ENCODE measurements at regions not wholly inside any gene's neighbourhood (a gene's known extent, or its start where the extent isn't known, plus 50 kb on each side); places are given as distances from the start of the nearest gene placed in this dataset.
"Not testable (repeated sequence)": the region's sequence is repeated elsewhere in the genome, so short reads cannot be mapped to it uniquely, and the experiment has no call there.

DNA sequence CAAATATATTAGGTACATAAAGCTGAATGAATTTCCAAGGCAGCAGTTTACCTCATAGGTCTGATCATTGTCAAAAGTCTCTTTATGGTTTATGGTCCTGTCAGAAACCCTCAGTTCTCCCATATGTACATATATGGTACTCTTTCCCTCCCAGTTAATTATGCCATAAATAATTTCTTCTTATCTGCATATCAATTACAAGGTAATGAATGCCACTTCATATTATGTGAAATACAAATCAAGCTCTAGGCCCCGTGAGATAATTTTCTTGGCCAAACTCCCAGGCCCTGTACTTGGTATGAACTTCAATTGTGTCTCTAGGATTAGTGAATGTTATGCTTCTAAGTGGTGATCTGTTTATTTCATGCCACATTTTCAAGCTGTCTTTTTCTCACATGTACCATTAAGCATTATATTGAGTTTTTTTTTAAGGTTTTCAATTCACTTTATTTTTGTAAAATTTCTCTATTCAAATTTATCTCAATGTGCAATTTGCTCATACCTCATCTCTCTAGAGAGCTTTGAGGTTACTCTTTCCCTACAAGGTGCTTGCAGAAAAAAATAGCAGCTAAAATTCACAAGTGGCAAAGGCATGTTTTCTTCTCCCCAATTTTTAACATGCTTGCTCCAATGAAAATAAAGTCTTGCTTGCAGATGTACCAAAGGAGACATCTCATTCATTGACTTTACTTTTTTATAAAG, 430.6 kb upstream of the VRK2 start:
- DNase-seq: no peak
- intact Hi-C loops (cut with DNase I): no loop called here

GRCh38 chr2:57617318-57617717, 429.3 kb upstream of the VRK2 start:
- intact Hi-C loops (cut with DNase I): no loop called here
- no peak for DNase-seq

DNA sequence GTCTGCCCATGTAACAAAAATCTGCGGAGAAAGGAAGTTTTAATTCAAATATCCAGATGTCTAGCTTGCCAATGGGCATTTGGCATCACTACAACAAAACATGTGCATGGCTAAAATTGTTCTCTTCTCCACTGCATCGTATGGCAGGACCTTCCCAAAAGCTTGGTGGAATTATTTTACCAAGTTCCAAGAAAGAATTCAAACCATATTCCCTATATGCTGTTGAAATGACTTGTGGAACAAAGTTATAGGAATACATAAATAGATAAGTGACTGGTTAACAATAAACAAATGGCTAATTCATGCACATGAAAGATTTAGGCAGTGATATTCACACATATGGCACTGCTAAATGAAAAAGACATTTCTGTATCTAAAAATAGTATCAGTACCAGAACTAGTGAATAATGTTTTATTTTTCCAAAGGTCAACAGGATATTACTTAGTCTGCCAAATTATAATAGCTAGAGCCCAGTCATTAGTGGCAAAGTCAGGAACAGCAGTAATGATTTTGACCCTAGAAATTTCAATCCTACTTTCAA, 425.4 kb upstream of the VRK2 start:
- intact Hi-C loops (cut with DNase I): no loop called here
- DNase-seq: no peak

DNA sequence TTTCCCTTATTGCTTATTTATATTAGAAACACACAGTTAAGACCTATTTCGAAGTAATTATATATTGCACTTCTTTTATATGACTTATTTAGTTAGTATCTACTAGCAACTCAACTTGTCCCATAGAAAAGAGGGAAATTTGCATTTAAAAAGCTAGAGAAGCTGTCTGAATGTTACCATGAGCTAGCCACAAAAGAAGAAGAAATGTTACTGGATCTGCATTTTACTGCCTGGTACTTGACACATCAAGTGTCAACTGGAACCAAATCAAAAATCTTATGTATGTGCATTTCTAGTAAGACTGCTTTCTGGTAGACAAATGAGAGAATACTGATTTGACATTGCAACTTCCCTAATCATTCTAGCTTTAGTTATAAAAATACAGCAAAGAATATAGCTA, 424.6 kb upstream of the VRK2 start:
- intact Hi-C loops (cut with DNase I): no loop called here
- DNase-seq: no peak

- DNase-seq: no peak
- intact Hi-C loops (cut with DNase I): no loop called here
These were observed 390.4 kb upstream of the VRK2 start for GRCh38 chr2:57656198-57656597.

- intact Hi-C loops (cut with DNase I): no loop called here
These were observed 377.0 kb upstream of the VRK2 start for GRCh38 chr2:57669570-57669969.

GRCh38 chr2:57674025-57674424, 372.6 kb upstream of the VRK2 start:
- intact Hi-C loops (cut with DNase I): no loop called here
- no peak for DNase-seq

More at GRCh38 chr2:57669570-57669969, 377.0 kb upstream of the VRK2 start:
- no peak for DNase-seq

DNA sequence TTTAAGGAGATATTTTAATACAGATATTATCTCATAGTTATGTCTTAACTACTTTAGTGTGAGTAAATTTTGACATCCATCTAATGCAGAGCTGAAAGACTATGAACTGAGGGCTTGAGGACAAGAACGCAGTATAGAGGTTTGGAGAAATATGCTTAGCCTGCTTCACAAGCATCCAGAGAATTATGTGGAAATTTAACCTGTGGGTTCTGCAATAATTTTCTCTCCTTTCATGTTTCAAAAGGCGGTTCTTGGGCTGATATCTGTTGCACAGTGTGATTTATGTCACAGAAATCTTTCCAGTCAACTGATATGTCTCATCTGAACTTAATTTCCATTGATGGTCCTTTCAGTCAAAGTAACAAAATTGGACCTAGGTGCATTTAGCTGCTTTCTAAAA, 371.9 kb upstream of the VRK2 start:
- DNase-seq: no peak
- intact Hi-C loops (cut with DNase I): no loop called here

- intact Hi-C loops (cut with DNase I): no loop called here
- DNase-seq: no peak
These were observed 369.3 kb upstream of the VRK2 start for GRCh38 chr2:57677296-57677695.

DNA sequence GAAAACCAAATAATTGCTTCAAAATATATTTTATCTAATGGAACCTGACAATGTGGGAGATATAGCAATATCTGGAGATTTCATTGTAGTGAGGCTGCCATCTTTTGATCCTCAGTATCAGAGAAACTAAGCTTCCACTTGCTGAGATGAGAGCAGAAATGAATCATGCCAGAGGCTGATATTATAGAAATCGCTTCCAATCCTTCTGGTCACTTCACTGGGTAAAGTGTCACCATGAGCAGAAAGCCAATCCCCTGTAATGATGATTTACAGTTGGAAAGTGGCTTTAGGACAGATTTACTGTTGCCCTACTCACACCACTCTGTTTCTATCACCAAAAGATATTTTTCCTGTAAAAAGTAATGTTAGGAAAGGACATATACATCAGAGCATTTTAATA, 365.0 kb upstream of the VRK2 start:
- no peak for DNase-seq
- intact Hi-C loops (cut with DNase I): no loop called here

DNA sequence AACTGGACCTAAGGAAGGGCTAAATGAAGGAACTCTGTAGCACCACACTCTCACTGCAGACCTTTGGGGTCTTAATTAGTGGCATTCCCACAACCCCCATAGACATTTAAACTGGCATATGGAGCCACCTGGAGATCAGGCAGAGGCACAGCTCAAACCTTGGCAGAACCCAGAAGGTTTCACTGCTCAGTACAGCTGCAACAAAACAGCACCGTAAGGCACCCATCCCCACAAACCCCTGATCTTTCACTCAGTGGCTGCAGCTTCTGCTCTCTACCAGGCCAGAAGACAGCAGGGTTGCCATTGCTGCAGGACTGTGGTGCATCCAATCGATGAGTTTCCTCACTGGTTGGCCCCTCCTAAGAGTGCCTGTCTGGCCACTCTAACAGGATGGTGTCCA, 361.6 kb upstream of the VRK2 start:
- intact Hi-C loops (cut with DNase I): no loop called here
- peak in 1 of 10 donors; percentile 53 for DNase-seq

DNA sequence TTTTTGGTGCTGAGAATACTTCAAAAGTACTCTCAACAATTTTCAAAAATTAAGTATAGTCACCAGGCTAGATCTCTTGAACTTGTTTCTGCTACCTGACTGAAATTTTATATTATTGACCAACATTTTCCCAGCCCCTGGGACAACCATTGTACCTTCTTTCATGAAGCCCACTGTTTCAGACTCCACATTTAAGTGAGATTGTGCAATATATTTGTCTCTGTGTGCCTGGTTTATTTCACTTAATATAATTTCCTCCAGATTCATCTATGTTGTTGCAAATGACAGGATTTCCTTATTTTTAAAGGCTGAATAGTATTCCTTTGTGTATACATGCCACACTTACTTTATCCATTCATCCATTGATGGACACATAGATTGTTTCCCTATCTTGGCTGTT, 354.2 kb upstream of the VRK2 start:
- intact Hi-C loops (cut with DNase I): no loop called here
- DNase-seq: no peak

- DNase-seq: no peak
- intact Hi-C loops (cut with DNase I): no loop called here
These were observed 353.4 kb upstream of the VRK2 start for GRCh38 chr2:57693177-57693576.

DNA sequence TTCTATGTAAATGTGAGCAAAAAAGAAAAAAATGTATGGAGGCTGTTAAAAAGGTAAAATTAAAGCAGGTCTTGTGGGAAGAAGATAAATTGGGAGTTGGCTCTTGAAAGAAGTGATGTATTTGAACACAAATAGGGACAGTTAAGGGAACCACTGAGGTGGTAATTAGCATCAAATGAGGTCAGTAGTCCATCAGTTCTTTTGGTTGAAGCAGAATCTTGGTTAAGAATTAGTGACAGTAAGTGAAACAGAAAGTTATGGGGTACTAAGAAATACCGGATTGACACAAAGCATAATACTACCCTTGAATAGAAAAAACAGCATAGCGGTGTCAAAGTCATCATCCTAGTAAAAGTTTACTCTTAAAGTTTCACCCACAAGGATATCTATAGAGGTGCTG, 352.6 kb upstream of the VRK2 start:
- intact Hi-C loops (cut with DNase I): no loop called here
- DNase-seq: no peak

DNA sequence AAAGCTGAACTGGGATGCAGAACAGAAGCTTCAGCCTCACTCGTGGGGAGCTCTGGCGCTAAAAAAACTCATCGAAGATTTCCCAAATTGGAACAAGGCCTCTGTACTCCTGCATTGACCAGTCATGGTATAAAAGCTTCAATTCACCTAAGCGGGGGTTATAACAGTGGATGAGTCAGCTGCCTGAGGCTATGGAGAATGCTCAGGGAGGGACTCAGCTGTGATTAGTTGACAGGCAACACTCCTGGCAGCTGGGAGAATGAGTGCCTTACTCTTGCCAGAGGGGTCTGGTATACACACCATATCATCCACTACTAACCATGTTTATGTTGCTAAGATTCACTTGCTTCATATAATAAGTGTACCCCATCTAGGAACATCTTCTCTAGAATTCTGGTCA, 350.6 kb upstream of the VRK2 start:
- intact Hi-C loops (cut with DNase I): no loop called here
- no peak for DNase-seq

- no peak for DNase-seq
- intact Hi-C loops (cut with DNase I): no loop called here
These were observed 348.2 kb upstream of the VRK2 start for GRCh38 chr2:57698392-57698791.

DNA sequence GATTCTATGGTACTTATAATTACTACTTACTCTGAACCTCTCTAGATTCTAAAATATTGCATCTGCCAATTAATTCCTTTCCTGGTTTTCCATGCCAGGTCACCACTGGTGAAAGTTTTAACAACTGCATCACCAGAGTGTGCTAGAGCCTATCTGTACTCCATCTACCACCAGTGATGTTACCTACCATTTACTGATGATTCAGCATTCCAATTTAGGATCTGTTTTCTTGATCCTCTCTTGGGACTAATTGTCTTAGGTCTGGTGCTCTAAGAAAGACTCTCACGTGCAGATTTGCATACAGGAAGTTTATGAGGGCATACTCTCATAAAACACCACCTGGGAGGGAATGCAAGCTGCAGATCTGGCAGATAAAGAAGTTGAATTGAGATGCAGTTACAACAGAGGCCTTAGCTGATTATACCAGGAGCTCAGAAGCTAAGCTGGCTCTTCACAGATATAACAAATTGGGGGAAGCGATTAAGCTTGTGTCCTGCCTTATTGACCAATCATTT, 347.6 kb upstream of the VRK2 start:
- no peak for DNase-seq
- intact Hi-C loops (cut with DNase I): no loop called here

DNA sequence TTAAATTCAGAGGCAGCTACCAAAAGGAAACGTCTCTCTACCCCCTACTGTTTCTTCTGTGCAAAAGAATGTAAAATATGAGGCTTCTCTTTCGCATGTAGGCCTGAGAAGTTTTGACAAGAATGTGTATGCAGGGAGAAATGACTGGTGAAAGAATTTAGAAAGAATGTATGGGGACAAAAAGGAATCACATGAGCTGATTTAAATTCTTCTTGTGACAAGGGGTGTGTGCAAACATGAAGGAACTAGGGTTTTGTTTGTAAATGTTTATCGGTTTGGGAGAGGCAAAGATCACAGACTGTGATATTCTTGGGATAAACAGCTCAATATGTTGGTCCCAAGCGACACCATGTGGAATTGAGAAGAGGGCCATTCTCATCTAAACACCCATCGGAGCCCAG, 345.2 kb upstream of the VRK2 start:
- intact Hi-C loops (cut with DNase I): no loop called here
- no peak for DNase-seq

DNA sequence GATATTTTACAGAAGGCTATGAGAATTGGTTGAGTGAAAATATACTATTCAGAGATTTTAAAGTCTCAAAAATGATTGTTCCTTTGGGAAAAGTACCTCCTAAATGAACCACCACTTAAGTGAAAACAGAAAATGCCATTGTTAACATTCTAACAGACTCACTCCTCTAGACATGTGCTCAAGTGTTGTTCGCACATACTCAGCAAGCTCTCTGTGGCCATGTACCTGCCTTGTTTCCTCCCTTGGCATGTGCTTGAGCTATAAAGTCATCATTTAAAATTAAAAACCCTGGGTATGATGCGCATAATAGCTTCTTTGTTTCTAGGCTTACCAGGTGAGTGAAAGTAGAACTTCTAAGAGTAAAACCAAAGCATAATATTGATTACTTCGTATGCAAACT, 343.2 kb upstream of the VRK2 start:
- intact Hi-C loops (cut with DNase I): no loop called here
- no peak for DNase-seq

- intact Hi-C loops (cut with DNase I): not testable (repeated sequence)
These were observed 338.8 kb upstream of the VRK2 start for GRCh38 chr2:57707794-57708193.

DNA sequence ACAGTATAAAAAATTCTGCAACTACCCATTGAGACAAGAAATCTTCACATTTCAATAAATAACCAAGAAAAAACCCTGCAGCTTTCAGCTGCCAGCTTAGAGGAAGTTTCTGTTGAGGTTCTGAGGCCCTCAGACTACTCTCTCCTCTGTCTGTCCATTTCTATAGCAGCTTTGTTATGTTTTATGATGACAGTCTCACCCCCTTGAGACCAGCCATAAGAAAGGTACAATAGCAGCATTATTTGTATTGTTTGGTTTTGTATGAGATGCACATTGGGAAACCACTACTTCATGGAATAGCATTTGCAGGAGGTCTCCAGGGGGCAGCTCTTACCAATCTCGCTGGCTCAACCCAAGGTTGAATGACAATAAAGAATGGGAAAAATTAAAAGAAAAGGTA, 334.6 kb upstream of the VRK2 start:
- intact Hi-C loops (cut with DNase I): no loop called here
- DNase-seq: no peak

More at GRCh38 chr2:57707794-57708193, 338.8 kb upstream of the VRK2 start:
- DNase-seq: not testable (repeated sequence)

Measured in posterior cingulate gyrus (tissue), 11 donors.